HCT116 (cell line): ENCODE measurements at regions not wholly inside any gene's neighbourhood (a gene's known extent, or its start where the extent isn't known, plus 50 kb on each side); places are given as distances from the start of the nearest gene placed in this dataset.

Experiments
- ATAC-seq: fragments of 200-7000 bp; cut with Tn5 transposase; 2 replicates; pipeline ENCODE4 v1.9.1; 2020; ENCODE audit warnings: mild to moderate bottlenecking, moderate library complexity
- BruUV-seq: library from RNA; stranded (reverse); fragments of 400-500 nt; replicated peaks from 2 replicates; lab custom pipeline; 2021; lab: Mats Ljungman, UMichigan
- CTCF ChIA-PET: fragments of 300-600 bp; sonication (Branson Sonifier 250); formaldehyde crosslinking; loops from one replicate; lab custom pipeline; 2021; ENCODE audit warnings: antibody characterized with exemption; lab: Charles Lee
- POLR2A ChIA-PET: fragments of 300-600, 350-600 bp; sonication (Branson Sonifier 250); formaldehyde crosslinking; loops from one replicate; lab custom pipeline; 2021; ENCODE audit warnings: antibody characterized with exemption; lab: Charles Lee
- RAD21 ChIA-PET, 2 experiments: fragments of 300-600 bp; sonication (Branson Sonifier 250); formaldehyde crosslinking; loops; one replicate each; lab custom pipeline; 2023; ENCODE audit warnings: low total read pairs in 2 of 2; ENCODE audit not compliant: uncharacterized antibody in 2 of 2, unreplicated experiment in 2 of 2, low non-redundant PET in 1 of 2; lab: Charles Lee
- DNase-seq: peaks from one replicate; pipeline ENCODE4 v3.0.0-alpha.2; 2010; ENCODE audit warnings: low read depth, low spot score
- H2AFZ ChIP-seq: fragments of 200-600 bp; shearing (Covaris generic), sonication (generic); 2 replicates; pipeline ENCODE4 v1.6.1; 2017; ENCODE audit warnings: low read depth, mixed run types, mixed read lengths, antibody characterized with exemption, low read length; ENCODE audit not compliant: poor library complexity, severe bottlenecking
- H3K27ac ChIP-seq: 2 replicates; pipeline ENCODE4 v1.5.1; 2012; ENCODE audit warnings: low read depth, low read length
- H3K27me3 ChIP-seq: fragments of 200-600 bp; sonication (generic); 2 replicates; pipeline ENCODE4 v1.6.1; 2016; ENCODE audit warnings: mixed run types, low read length, mixed read lengths; ENCODE audit not compliant: insufficient read depth
- H3K36me3 ChIP-seq, 2 experiments: fragments of 200-500 bp in 1 of 2; fragments of 200-600 bp in 1 of 2; sonication (Bioruptor generic) in 1 of 2; sonication (generic) in 1 of 2; 2 replicates each; pipeline versions ENCODE4 v1.5.1 to v1.6.1; 2014 to 2016; ENCODE audit warnings: low read length in 2 of 2, inconsistent platforms in 1 of 2, mixed read lengths in 1 of 2, mixed run types in 1 of 2; ENCODE audit not compliant: insufficient read depth in 2 of 2, control insufficient read depth in 1 of 2
- H3K4me1 ChIP-seq, 2 experiments: fragments of 200-600 bp in 1 of 2; sonication (generic) in 1 of 2; 2 replicates each; pipeline versions ENCODE4 v1.5.1 to v1.6.1; 2012 to 2017; ENCODE audit warnings: low read length in 2 of 2, inconsistent platforms in 1 of 2, mild to moderate bottlenecking in 1 of 2, mixed read lengths in 1 of 2, mixed run types in 1 of 2, moderate library complexity in 1 of 2; ENCODE audit not compliant: insufficient read depth in 2 of 2, control insufficient read depth in 1 of 2
- H3K4me2 ChIP-seq: fragments of 200-600 bp; sonication (generic); 2 replicates; pipeline ENCODE4 v1.6.1; 2017; ENCODE audit warnings: mixed run types, low read length, mixed read lengths
- H3K4me3 ChIP-seq, 2 experiments: fragments of 200-600 bp in 1 of 2; sonication (generic) in 1 of 2; replicated peaks in 1 of 2; 2 replicates each; pipeline ENCODE4 v1.5.1; 2011 to 2016; ENCODE audit warnings: low read length in 2 of 2, control low read depth in 1 of 2, low read depth in 1 of 2, mild to moderate bottlenecking in 1 of 2, mixed read lengths in 1 of 2, mixed run types in 1 of 2
- H3K79me2 ChIP-seq: fragments of 200-600 bp; sonication (generic); 2 replicates; pipeline ENCODE4 v1.6.1; 2017; ENCODE audit warnings: mild to moderate bottlenecking, mixed run types, low read length, moderate library complexity, mixed read lengths; ENCODE audit not compliant: insufficient read depth
- H3K9ac ChIP-seq: fragments of 200-600 bp; sonication (generic); 2 replicates; pipeline ENCODE4 v1.6.1; 2016; ENCODE audit warnings: low read length, mixed read lengths
- H3K9me2 ChIP-seq: fragments of 200-600 bp; sonication (generic), shearing (Covaris generic); 2 replicates; pipeline ENCODE4 v1.6.1; 2017; ENCODE audit warnings: mixed run types, mild to moderate bottlenecking, moderate library complexity; ENCODE audit not compliant: insufficient read depth
- H3K9me3 ChIP-seq, 2 experiments: fragments of 200-500 bp in 1 of 2; fragments of 200-600 bp in 1 of 2; sonication (Bioruptor generic) in 1 of 2; sonication (generic) in 1 of 2; 2 replicates each; pipeline ENCODE4 v1.6.1; 2014 to 2017; ENCODE audit warnings: low read length in 2 of 2, mixed read lengths in 2 of 2, inconsistent platforms in 1 of 2, low read depth in 1 of 2, mild to moderate bottlenecking in 1 of 2, mixed run types in 1 of 2, moderate library complexity in 1 of 2; ENCODE audit not compliant: control insufficient read depth in 1 of 2, insufficient read depth in 1 of 2
- H4K20me1 ChIP-seq: fragments of 200-600 bp; sonication (generic), shearing (Covaris generic); 2 replicates; pipeline ENCODE4 v1.6.1; 2017; ENCODE audit warnings: mixed run types, mild to moderate bottlenecking, moderate library complexity; ENCODE audit not compliant: insufficient read depth
- ATF3 ChIP-seq: IDR thresholded peaks from 2 replicates; pipeline ENCODE4 v1.6.1; 2012
- CEBPB ChIP-seq: IDR thresholded peaks from 2 replicates; pipeline ENCODE4 v1.6.1; 2012; ENCODE audit warnings: low read depth
- EGR1 ChIP-seq: IDR thresholded peaks from 2 replicates; pipeline ENCODE4 v1.6.1; 2012; ENCODE audit warnings: low read depth
- ELF1 ChIP-seq: IDR thresholded peaks from 2 replicates; pipeline ENCODE4 v1.6.1; 2012; ENCODE audit warnings: low read depth, borderline replicate concordance
- EZH2 ChIP-seq: fragments of 200-600 bp; sonication (generic); IDR thresholded peaks from 2 replicates; pipeline ENCODE4 v1.6.1; 2017; ENCODE audit warnings: antibody characterized with exemption, mixed run types
- EZH2phosphoT487 ChIP-seq: fragments of 200-600 bp; IDR thresholded peaks from 2 replicates; pipeline ENCODE4 v1.6.1; 2018; ENCODE audit warnings: antibody characterized with exemption, borderline replicate concordance
- FOSL1 ChIP-seq: IDR thresholded peaks from 2 replicates; pipeline ENCODE4 v1.6.1; 2012; ENCODE audit warnings: low read depth
- POLR2A ChIP-seq: IDR thresholded peaks from 2 replicates; pipeline ENCODE4 v1.7.0; 2011; ENCODE audit warnings: borderline replicate concordance; ENCODE audit not compliant: insufficient read depth, insufficient read length; ENCODE audit errors: extremely low read depth
- POLR2AphosphoS5 ChIP-seq: IDR thresholded peaks from 2 replicates; pipeline ENCODE4 v1.6.1; 2011; ENCODE audit warnings: mild to moderate bottlenecking, low read depth, low read length, moderate library complexity
- RAD21 ChIP-seq: IDR thresholded peaks from 2 replicates; pipeline ENCODE4 v1.6.1; 2012; ENCODE audit warnings: low read depth, mild to moderate bottlenecking
- SP1 ChIP-seq: IDR thresholded peaks from 2 replicates; pipeline ENCODE4 v1.6.1; 2012; ENCODE audit warnings: low read depth
- SRF ChIP-seq: IDR thresholded peaks from 2 replicates; pipeline ENCODE4 v1.6.1; 2012; ENCODE audit warnings: low read depth
- ZBTB33 ChIP-seq: IDR thresholded peaks from 2 replicates; pipeline ENCODE4 v1.6.1; 2011; ENCODE audit warnings: mild to moderate bottlenecking, low read length, moderate library complexity; ENCODE audit not compliant: insufficient replicate concordance; ENCODE audit errors: extremely low read depth
- ZNF274 ChIP-seq: fragments of 200-500 bp; sonication (Bioruptor generic); IDR thresholded peaks from 2 replicates; pipeline ENCODE4 v1.6.1; 2014; ENCODE audit warnings: mild to moderate bottlenecking, low read depth, low read length, inconsistent platforms
- intact Hi-C: fragments of 100-400 bp; cut with micrococcal nuclease; formaldehyde crosslinking; loops from 2 replicates; pipeline ENCODE4 v1.10.0; 2022
- TF ChIP-seq, protein P1 (sequence below), 3 experiments: fragments of 200-600 bp in 1 of 3; sonication (generic) in 1 of 3; IDR thresholded peaks in 2 of 3; conservative IDR thresholded peaks in 1 of 3; 2 replicates each; pipeline ENCODE4 v1.5.1; 2012 to 2017; ENCODE audit warnings: low read depth in 2 of 3, low read length in 2 of 3, antibody characterized with exemption in 1 of 3, borderline replicate concordance in 1 of 3, control low read depth in 1 of 3, mild to moderate bottlenecking in 1 of 3, mixed read lengths in 1 of 3, mixed run types in 1 of 3, moderate library complexity in 1 of 3; ENCODE audit not compliant: insufficient read depth in 1 of 3
- TF ChIP-seq, protein P2 (sequence below): IDR thresholded peaks from 2 replicates; pipeline ENCODE4 v1.6.1; 2012

GRCh38 chr3:1945698-1946097 is 153.0 kb upstream of the CNTN4 start:
- intact Hi-C loops, result no loop called here
- CTCF ChIA-PET, result no interaction called here

More at GRCh38 chr3:1945698-1946097, 153.0 kb upstream of the CNTN4 start:
- no peaks in the 10 kb centered on the region for H3K4me1 ChIP-seq
- no TSS peak for BruUV-seq
- no peaks in the 10 kb centered on the region for H3K36me3 ChIP-seq
- RAD21 ChIA-PET, result no interaction called here
- ATAC-seq (no peak), DNase-seq (no peak)
- H3K79me2 ChIP-seq, result no peaks in the 10 kb centered on the region
- H4K20me1 ChIP-seq, result no peaks in the 10 kb centered on the region
- POLR2A ChIA-PET, result no interaction called here
- H3K9me2 ChIP-seq, result no peaks in the 10 kb centered on the region
- peaks cover 0 to 5% of the 10 kb centered on the region in 2 experiments; a peak in 2 of 4 replicates for H3K9me3 ChIP-seq
- H2AFZ ChIP-seq, result no peak overlapping the region
- no peak overlapping the region for H3K4me3 ChIP-seq
- H3K9ac ChIP-seq, result no peak overlapping the region
- no peak overlapping the region for H3K27ac ChIP-seq
- no peaks in the 10 kb centered on the region for H3K27me3 ChIP-seq
- H3K4me2 ChIP-seq, result no peak overlapping the region
- TF ChIP-seq EZH2 (no peak), SP1 (no peak), ATF3 (no peak), SRF (no peak), EZH2phosphoT487 (no peak), EGR1 (no peak), RAD21 (no peak), ELF1 (no peak), POLR2A (no peak), ZBTB33 (no peak), CEBPB (no peak), ZNF274 (no peak), FOSL1 (no peak), POLR2AphosphoS5 (no peak)
- TF ChIP-seq, protein P1, sequence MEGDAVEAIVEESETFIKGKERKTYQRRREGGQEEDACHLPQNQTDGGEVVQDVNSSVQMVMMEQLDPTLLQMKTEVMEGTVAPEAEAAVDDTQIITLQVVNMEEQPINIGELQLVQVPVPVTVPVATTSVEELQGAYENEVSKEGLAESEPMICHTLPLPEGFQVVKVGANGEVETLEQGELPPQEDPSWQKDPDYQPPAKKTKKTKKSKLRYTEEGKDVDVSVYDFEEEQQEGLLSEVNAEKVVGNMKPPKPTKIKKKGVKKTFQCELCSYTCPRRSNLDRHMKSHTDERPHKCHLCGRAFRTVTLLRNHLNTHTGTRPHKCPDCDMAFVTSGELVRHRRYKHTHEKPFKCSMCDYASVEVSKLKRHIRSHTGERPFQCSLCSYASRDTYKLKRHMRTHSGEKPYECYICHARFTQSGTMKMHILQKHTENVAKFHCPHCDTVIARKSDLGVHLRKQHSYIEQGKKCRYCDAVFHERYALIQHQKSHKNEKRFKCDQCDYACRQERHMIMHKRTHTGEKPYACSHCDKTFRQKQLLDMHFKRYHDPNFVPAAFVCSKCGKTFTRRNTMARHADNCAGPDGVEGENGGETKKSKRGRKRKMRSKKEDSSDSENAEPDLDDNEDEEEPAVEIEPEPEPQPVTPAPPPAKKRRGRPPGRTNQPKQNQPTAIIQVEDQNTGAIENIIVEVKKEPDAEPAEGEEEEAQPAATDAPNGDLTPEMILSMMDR (IDR thresholded peaks at IDR 0.05 in 2 of 3, conservative IDR thresholded peaks at IDR 0.05 in 1 of 3; ENCODE audit: borderline replicate concordance in 1 of 3, insufficient read depth in 1 of 3, low read depth in 2 of 3, low read length in 2 of 3), result no peak
- TF ChIP-seq, protein P2, sequence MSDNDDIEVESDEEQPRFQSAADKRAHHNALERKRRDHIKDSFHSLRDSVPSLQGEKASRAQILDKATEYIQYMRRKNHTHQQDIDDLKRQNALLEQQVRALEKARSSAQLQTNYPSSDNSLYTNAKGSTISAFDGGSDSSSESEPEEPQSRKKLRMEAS, result no peak
